H1 (cell line): ENCODE measurements at regions not wholly inside any gene's neighbourhood (a gene's known extent, or its start where the extent isn't known, plus 50 kb on each side); places are given as distances from the start of the nearest gene placed in this dataset.

ENCODE experiments used
- POLR2A ChIP-seq, 2 experiments: IDR thresholded peaks; 1 replicate in 1 of 2; 2 replicates in 1 of 2; pipeline ENCODE4 v1.6.1; 2011; ENCODE audit warnings: low read depth in 2 of 2, low read length in 2 of 2, mild to moderate bottlenecking in 2 of 2; ENCODE audit errors: control extremely low read depth in 1 of 2
- YY1 ChIP-seq: IDR thresholded peaks from 2 replicates; pipeline ENCODE4 v1.6.1; 2011; ENCODE audit warnings: low read depth, mild to moderate bottlenecking, low read length
- TF ChIP-seq, protein P1 (sequence below), 3 experiments: IDR thresholded peaks; 1 replicate in 2 of 3; 2 replicates in 1 of 3; pipeline versions ENCODE4 v1.5.1 to v1.6.1; 2011; ENCODE audit warnings: low read length in 3 of 3, mild to moderate bottlenecking in 3 of 3, inconsistent platforms in 2 of 3, low read depth in 1 of 3, moderate library complexity in 1 of 3; ENCODE audit not compliant: insufficient read depth in 1 of 3; ENCODE audit errors: control extremely low read depth in 1 of 3

DNA sequence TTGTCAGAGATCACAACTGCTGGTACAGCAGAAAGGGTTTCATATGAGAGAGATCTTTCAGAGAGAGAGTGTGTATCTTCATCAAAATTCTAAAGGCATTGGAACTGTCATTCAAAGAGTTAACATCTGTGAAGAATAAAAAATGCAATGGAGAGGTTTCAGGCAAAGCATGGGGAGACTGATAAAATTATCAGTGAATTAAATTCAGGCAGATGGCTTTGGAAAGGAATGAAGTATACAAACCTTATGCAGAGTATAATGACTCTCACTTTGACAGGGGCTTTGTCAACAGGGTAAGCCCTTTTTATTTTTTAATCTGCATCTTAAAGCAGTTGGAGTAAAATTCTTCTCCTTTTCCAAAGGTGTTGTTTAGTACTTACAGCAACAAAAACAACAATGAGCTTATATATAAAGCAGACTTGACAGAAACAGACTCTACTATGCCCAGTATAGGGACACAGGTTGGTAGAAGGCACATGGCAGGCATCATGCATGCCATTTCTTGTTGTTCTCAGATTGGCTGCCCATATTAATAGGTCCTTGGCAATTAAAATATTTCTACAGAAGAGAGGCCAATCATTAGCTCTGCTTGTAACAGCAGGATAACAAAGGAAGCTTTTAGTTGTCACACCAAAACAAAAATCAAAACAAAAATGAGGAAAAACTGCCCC lies 54.9 kb upstream of the NXPH1 start:
- no peak for TF ChIP-seq YY1
- TF ChIP-seq, protein P1, sequence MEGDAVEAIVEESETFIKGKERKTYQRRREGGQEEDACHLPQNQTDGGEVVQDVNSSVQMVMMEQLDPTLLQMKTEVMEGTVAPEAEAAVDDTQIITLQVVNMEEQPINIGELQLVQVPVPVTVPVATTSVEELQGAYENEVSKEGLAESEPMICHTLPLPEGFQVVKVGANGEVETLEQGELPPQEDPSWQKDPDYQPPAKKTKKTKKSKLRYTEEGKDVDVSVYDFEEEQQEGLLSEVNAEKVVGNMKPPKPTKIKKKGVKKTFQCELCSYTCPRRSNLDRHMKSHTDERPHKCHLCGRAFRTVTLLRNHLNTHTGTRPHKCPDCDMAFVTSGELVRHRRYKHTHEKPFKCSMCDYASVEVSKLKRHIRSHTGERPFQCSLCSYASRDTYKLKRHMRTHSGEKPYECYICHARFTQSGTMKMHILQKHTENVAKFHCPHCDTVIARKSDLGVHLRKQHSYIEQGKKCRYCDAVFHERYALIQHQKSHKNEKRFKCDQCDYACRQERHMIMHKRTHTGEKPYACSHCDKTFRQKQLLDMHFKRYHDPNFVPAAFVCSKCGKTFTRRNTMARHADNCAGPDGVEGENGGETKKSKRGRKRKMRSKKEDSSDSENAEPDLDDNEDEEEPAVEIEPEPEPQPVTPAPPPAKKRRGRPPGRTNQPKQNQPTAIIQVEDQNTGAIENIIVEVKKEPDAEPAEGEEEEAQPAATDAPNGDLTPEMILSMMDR (IDR thresholded peaks at IDR 0.05; ENCODE audit: control extremely low read depth in 1 of 3, insufficient read depth in 1 of 3, low read depth in 1 of 3, low read length in 3 of 3) = no peak
- no peak for TF ChIP-seq POLR2A (IDR thresholded peaks at IDR 0.05; ENCODE audit: control extremely low read depth in 1 of 2, low read depth in 2 of 2, low read length in 2 of 2)
